ENCODE measurements at regions not wholly inside any gene's neighbourhood (a gene's known extent, or its start where the extent isn't known, plus 50 kb on each side); places are given as distances from the start of the nearest gene placed in this dataset.

- H3K36me3 ChIP-seq (ENCODE audit: low read depth): no peaks in the 10 kb centered on the region
- H3K27me3 ChIP-seq (ENCODE audit: insufficient read depth, poor library complexity, severe bottlenecking): no peaks in the 10 kb centered on the region
- DNase-seq (ENCODE audit: low spot score): no peak
- H3K4me3 ChIP-seq (ENCODE audit: severe bottlenecking): no peak overlapping the region
- H3K27ac ChIP-seq (ENCODE audit: poor library complexity, severe bottlenecking): no peak overlapping the region
- no peak for TF ChIP-seq CTCF (IDR thresholded peaks at IDR 0.05; ENCODE audit: poor library complexity, severe bottlenecking)
- H3K9me3 ChIP-seq (ENCODE audit: severe bottlenecking): no peaks in the 10 kb centered on the region
- ATAC-seq (ENCODE audit: low read depth): no peak
- no peaks in the 10 kb centered on the region for H3K4me1 ChIP-seq (ENCODE audit: insufficient read depth, poor library complexity, severe bottlenecking)
Measured at GRCh38 chr2:157067562-157067961, 189.9 kb upstream of the GALNT5 start.

- no peak overlapping the region for H3K27ac ChIP-seq (ENCODE audit: poor library complexity, severe bottlenecking)
- H3K36me3 ChIP-seq (ENCODE audit: low read depth): no peaks in the 10 kb centered on the region
- ATAC-seq (ENCODE audit: low read depth) (no peak), DNase-seq (ENCODE audit: low spot score) (no peak)
- TF ChIP-seq CTCF (IDR thresholded peaks at IDR 0.05; ENCODE audit: poor library complexity, severe bottlenecking): no peak
- H3K9me3 ChIP-seq (ENCODE audit: severe bottlenecking): no peaks in the 10 kb centered on the region
- no peaks in the 10 kb centered on the region for H3K27me3 ChIP-seq (ENCODE audit: insufficient read depth, poor library complexity, severe bottlenecking)
- no peaks in the 10 kb centered on the region for H3K4me1 ChIP-seq (ENCODE audit: insufficient read depth, poor library complexity, severe bottlenecking)
- no peak overlapping the region for H3K4me3 ChIP-seq (ENCODE audit: severe bottlenecking)
Measured at GRCh38 chr2:157068237-157068636, 189.3 kb upstream of the GALNT5 start.

- no peaks in the 10 kb centered on the region for H3K27me3 ChIP-seq (ENCODE audit: insufficient read depth, poor library complexity, severe bottlenecking)
- TF ChIP-seq CTCF (IDR thresholded peaks at IDR 0.05; ENCODE audit: poor library complexity, severe bottlenecking): no peak
- ATAC-seq (ENCODE audit: low read depth) (no peak), DNase-seq (ENCODE audit: low spot score) (no peak)
- no peak overlapping the region for H3K27ac ChIP-seq (ENCODE audit: poor library complexity, severe bottlenecking)
- no peaks in the 10 kb centered on the region for H3K9me3 ChIP-seq (ENCODE audit: severe bottlenecking)
- H3K36me3 ChIP-seq (ENCODE audit: low read depth): no peaks in the 10 kb centered on the region
- H3K4me3 ChIP-seq (ENCODE audit: severe bottlenecking): no peak overlapping the region
- H3K4me1 ChIP-seq (ENCODE audit: insufficient read depth, poor library complexity, severe bottlenecking): no peaks in the 10 kb centered on the region
Measured at GRCh38 chr2:157075924-157076323, 181.6 kb upstream of the GALNT5 start.

GRCh38 chr2:157076526-157077161, 180.9 kb upstream of the GALNT5 start:
- Histone ChIP-seq H3K36me3 (ENCODE audit: low read depth) (no peaks in the 10 kb centered on the region), H3K27me3 (ENCODE audit: insufficient read depth, poor library complexity, severe bottlenecking) (no peaks in the 10 kb centered on the region), H3K27ac (ENCODE audit: poor library complexity, severe bottlenecking) (no peak overlapping the region), H3K9me3 (ENCODE audit: severe bottlenecking) (no peaks in the 10 kb centered on the region), H3K4me1 (ENCODE audit: insufficient read depth, poor library complexity, severe bottlenecking) (no peaks in the 10 kb centered on the region), H3K4me3 (ENCODE audit: severe bottlenecking) (no peak overlapping the region)
- TF ChIP-seq CTCF (IDR thresholded peaks at IDR 0.05; ENCODE audit: poor library complexity, severe bottlenecking): no peak
- ATAC-seq (ENCODE audit: low read depth) (no peak), DNase-seq (ENCODE audit: low spot score) (no peak)

- Histone ChIP-seq H3K4me1 (ENCODE audit: insufficient read depth, poor library complexity, severe bottlenecking) (no peaks in the 10 kb centered on the region), H3K27me3 (ENCODE audit: insufficient read depth, poor library complexity, severe bottlenecking) (no peaks in the 10 kb centered on the region), H3K4me3 (ENCODE audit: severe bottlenecking) (no peak overlapping the region), H3K36me3 (ENCODE audit: low read depth) (no peaks in the 10 kb centered on the region), H3K9me3 (ENCODE audit: severe bottlenecking) (no peaks in the 10 kb centered on the region), H3K27ac (ENCODE audit: poor library complexity, severe bottlenecking) (no peak overlapping the region)
- DNase-seq (ENCODE audit: low spot score) (no peak), ATAC-seq (ENCODE audit: low read depth) (no peak)
- no peak for TF ChIP-seq CTCF (IDR thresholded peaks at IDR 0.05; ENCODE audit: poor library complexity, severe bottlenecking)
Measured at GRCh38 chr2:157077753-157078350, 179.7 kb upstream of the GALNT5 start.
